H1 (cell line): ENCODE measurements at regions not wholly inside any gene's neighbourhood (a gene's known extent, or its start where the extent isn't known, plus 50 kb on each side); places are given as distances from the start of the nearest gene placed in this dataset.

ENCODE experiments used
- BCL11A ChIP-seq, 2 experiments: IDR thresholded peaks; one replicate each; pipeline ENCODE4 v1.6.1; 2011; ENCODE audit warnings: low read depth in 2 of 2, low read length in 2 of 2, mild to moderate bottlenecking in 2 of 2
- CHD1 ChIP-seq: IDR thresholded peaks from 2 replicates; pipeline ENCODE4 v1.6.1; 2012; ENCODE audit warnings: low read depth, low read length, improper control_type of control experiment
- CTBP2 ChIP-seq: IDR thresholded peaks from 2 replicates; pipeline ENCODE4 v1.7.0; 2011; ENCODE audit warnings: borderline replicate concordance, mild to moderate bottlenecking, moderate library complexity, mixed read lengths, low read length; ENCODE audit not compliant: insufficient read depth, insufficient read length
- KDM5A ChIP-seq: fragments of 200-600 bp; IDR thresholded peaks from 2 replicates; pipeline ENCODE4 v1.7.1; 2012; ENCODE audit warnings: mild to moderate bottlenecking, low read length, inconsistent platforms, mixed read lengths
- NANOG ChIP-seq: IDR thresholded peaks from 2 replicates; pipeline ENCODE4 v1.6.1; 2011; ENCODE audit warnings: low read length, low read depth, mild to moderate bottlenecking, inconsistent platforms; ENCODE audit not compliant: insufficient read depth, poor library complexity, severe bottlenecking
- NRF1 ChIP-seq: IDR thresholded peaks from 2 replicates; pipeline ENCODE4 v1.6.1; 2011; ENCODE audit warnings: mild to moderate bottlenecking, low read depth, low read length, improper control_type of control experiment
- RBBP5 ChIP-seq: IDR thresholded peaks from 2 replicates; pipeline ENCODE4 v1.7.1; 2012; ENCODE audit warnings: low read depth, mild to moderate bottlenecking, inconsistent platforms, low read length, moderate library complexity, borderline replicate concordance
- SIRT6 ChIP-seq: IDR thresholded peaks from one replicate; pipeline ENCODE4 v1.7.1; 2012; ENCODE audit warnings: low read length, inconsistent platforms
- TF ChIP-seq, protein P1 (sequence below): fragments of 300-600 bp; sonication (generic); IDR thresholded peaks from 2 replicates; pipeline ENCODE4 v1.7.1; 2012; ENCODE audit warnings: low read length, moderate library complexity, mild to moderate bottlenecking, inconsistent platforms; ENCODE audit not compliant: insufficient replicate concordance
- TF ChIP-seq, protein P2 (sequence below): IDR thresholded peaks from 2 replicates; pipeline ENCODE4 v1.6.1; 2011; ENCODE audit warnings: low read depth, mild to moderate bottlenecking, low read length; ENCODE audit not compliant: insufficient read depth
- TF ChIP-seq, protein P3 (sequence below): IDR thresholded peaks from 2 replicates; pipeline ENCODE4 v1.6.1; 2012; ENCODE audit warnings: inconsistent platforms

DNA sequence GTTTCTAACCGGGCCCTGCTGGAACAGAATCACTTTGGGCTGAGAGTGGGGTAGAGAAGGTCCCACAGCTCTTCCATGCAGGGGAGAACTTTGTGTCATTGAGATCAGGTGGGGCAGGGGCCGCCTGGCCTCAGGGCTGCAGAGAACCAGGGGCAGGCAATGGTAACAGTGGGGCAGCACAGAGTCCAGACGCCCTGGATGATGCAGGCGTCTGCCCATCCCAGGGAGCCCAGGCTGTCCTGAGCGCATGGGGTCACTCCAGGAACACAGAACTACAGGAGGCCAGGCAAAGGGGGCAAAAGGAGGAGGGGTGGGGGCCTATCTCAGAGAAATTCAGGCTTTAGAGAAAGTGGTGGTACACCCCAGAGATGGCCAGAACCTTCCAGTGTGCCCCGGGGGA, 121.3 kb downstream of the NDUFA10 start (continued):
- TF ChIP-seq, protein P1, sequence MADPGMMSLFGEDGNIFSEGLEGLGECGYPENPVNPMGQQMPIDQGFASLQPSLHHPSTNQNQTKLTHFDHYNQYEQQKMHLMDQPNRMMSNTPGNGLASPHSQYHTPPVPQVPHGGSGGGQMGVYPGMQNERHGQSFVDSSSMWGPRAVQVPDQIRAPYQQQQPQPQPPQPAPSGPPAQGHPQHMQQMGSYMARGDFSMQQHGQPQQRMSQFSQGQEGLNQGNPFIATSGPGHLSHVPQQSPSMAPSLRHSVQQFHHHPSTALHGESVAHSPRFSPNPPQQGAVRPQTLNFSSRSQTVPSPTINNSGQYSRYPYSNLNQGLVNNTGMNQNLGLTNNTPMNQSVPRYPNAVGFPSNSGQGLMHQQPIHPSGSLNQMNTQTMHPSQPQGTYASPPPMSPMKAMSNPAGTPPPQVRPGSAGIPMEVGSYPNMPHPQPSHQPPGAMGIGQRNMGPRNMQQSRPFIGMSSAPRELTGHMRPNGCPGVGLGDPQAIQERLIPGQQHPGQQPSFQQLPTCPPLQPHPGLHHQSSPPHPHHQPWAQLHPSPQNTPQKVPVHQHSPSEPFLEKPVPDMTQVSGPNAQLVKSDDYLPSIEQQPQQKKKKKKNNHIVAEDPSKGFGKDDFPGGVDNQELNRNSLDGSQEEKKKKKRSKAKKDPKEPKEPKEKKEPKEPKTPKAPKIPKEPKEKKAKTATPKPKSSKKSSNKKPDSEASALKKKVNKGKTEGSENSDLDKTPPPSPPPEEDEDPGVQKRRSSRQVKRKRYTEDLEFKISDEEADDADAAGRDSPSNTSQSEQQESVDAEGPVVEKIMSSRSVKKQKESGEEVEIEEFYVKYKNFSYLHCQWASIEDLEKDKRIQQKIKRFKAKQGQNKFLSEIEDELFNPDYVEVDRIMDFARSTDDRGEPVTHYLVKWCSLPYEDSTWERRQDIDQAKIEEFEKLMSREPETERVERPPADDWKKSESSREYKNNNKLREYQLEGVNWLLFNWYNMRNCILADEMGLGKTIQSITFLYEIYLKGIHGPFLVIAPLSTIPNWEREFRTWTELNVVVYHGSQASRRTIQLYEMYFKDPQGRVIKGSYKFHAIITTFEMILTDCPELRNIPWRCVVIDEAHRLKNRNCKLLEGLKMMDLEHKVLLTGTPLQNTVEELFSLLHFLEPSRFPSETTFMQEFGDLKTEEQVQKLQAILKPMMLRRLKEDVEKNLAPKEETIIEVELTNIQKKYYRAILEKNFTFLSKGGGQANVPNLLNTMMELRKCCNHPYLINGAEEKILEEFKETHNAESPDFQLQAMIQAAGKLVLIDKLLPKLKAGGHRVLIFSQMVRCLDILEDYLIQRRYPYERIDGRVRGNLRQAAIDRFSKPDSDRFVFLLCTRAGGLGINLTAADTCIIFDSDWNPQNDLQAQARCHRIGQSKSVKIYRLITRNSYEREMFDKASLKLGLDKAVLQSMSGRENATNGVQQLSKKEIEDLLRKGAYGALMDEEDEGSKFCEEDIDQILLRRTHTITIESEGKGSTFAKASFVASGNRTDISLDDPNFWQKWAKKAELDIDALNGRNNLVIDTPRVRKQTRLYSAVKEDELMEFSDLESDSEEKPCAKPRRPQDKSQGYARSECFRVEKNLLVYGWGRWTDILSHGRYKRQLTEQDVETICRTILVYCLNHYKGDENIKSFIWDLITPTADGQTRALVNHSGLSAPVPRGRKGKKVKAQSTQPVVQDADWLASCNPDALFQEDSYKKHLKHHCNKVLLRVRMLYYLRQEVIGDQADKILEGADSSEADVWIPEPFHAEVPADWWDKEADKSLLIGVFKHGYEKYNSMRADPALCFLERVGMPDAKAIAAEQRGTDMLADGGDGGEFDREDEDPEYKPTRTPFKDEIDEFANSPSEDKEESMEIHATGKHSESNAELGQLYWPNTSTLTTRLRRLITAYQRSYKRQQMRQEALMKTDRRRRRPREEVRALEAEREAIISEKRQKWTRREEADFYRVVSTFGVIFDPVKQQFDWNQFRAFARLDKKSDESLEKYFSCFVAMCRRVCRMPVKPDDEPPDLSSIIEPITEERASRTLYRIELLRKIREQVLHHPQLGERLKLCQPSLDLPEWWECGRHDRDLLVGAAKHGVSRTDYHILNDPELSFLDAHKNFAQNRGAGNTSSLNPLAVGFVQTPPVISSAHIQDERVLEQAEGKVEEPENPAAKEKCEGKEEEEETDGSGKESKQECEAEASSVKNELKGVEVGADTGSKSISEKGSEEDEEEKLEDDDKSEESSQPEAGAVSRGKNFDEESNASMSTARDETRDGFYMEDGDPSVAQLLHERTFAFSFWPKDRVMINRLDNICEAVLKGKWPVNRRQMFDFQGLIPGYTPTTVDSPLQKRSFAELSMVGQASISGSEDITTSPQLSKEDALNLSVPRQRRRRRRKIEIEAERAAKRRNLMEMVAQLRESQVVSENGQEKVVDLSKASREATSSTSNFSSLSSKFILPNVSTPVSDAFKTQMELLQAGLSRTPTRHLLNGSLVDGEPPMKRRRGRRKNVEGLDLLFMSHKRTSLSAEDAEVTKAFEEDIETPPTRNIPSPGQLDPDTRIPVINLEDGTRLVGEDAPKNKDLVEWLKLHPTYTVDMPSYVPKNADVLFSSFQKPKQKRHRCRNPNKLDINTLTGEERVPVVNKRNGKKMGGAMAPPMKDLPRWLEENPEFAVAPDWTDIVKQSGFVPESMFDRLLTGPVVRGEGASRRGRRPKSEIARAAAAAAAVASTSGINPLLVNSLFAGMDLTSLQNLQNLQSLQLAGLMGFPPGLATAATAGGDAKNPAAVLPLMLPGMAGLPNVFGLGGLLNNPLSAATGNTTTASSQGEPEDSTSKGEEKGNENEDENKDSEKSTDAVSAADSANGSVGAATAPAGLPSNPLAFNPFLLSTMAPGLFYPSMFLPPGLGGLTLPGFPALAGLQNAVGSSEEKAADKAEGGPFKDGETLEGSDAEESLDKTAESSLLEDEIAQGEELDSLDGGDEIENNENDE = no peak
- no peak for TF ChIP-seq SIRT6
- TF ChIP-seq, protein P2, sequence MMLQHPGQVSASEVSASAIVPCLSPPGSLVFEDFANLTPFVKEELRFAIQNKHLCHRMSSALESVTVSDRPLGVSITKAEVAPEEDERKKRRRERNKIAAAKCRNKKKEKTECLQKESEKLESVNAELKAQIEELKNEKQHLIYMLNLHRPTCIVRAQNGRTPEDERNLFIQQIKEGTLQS = no peak
- no peak for TF ChIP-seq BCL11A (IDR thresholded peaks at IDR 0.05; ENCODE audit: low read depth in 2 of 2, low read length in 2 of 2)
- TF ChIP-seq CTBP2 = no peak
- no peak for TF ChIP-seq CHD1
- no peak for TF ChIP-seq NANOG
- no peak for TF ChIP-seq RBBP5
- TF ChIP-seq, protein P3, sequence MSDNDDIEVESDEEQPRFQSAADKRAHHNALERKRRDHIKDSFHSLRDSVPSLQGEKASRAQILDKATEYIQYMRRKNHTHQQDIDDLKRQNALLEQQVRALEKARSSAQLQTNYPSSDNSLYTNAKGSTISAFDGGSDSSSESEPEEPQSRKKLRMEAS = no peak
- TF ChIP-seq KDM5A = no peak
- no peak for TF ChIP-seq NRF1
